Epithelial cell of esophagus (primary cell): ENCODE measurements at regions not wholly inside any gene's neighbourhood (a gene's known extent, or its start where the extent isn't known, plus 50 kb on each side); places are given as distances from the start of the nearest gene placed in this dataset.

ENCODE experiments used
- DNase-seq: peaks from one replicate; pipeline ENCODE4 v3.0.0; 2010; ENCODE audit warnings: low read depth
- H3K4me3 ChIP-seq: 2 replicates; pipeline ENCODE4 v1.5.1; 2011; ENCODE audit warnings: mild to moderate bottlenecking, low read length, control low read depth
- TF ChIP-seq, protein P1 (sequence below): IDR thresholded peaks from 2 replicates; pipeline ENCODE4 v1.5.1; 2011; ENCODE audit warnings: low read depth, mild to moderate bottlenecking, low read length, control low read depth, inconsistent platforms; ENCODE audit not compliant: insufficient read depth; ENCODE audit errors: missing control alignments

DNA sequence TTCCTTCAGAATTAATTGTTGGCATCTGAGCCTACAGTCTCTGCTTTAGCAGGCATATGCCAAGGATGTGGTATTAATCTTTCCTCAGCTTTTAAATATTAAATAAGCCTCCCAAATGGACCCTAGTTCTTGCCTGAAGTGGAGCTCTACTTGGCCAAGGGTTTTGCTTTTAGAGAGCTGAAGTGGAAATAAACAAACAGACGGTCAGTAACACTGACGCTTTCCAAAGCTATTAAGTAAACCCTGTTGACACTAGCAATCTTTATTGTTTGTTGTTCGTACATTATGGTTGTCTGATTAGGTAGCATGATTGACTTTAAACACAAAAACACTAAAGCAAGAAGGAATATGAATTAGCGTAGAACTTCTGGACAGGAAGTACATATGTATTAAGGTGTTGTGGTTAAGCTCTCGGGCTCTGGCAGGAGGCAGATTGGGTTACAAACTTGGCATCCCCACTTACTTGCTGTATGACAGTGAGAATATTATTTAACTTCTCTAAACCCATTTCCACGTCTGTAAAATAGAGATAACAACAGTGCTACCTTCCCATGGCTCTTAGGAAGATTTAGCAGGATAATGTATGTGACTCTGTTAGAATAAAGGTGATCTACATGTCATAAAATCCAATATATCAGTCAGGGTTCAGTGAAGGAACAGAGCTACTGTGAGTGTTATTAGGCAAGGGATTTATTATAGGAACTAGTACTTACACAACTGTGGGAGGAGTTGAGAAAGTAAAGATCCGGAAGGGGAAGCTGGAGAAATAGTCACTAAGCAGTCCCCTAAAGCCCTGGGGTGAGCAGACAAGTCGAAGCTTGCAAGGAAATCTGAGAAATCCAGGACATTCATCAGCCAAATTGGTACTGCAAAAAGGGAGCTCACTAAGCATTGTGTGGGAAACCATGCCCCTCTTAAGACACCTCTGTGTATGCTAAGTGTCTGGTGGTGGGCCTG, 92.2 kb upstream of the ATF7IP start:
- H3K4me3 ChIP-seq, result peak overlapping the region; percentile 14
- TF ChIP-seq, protein P1, sequence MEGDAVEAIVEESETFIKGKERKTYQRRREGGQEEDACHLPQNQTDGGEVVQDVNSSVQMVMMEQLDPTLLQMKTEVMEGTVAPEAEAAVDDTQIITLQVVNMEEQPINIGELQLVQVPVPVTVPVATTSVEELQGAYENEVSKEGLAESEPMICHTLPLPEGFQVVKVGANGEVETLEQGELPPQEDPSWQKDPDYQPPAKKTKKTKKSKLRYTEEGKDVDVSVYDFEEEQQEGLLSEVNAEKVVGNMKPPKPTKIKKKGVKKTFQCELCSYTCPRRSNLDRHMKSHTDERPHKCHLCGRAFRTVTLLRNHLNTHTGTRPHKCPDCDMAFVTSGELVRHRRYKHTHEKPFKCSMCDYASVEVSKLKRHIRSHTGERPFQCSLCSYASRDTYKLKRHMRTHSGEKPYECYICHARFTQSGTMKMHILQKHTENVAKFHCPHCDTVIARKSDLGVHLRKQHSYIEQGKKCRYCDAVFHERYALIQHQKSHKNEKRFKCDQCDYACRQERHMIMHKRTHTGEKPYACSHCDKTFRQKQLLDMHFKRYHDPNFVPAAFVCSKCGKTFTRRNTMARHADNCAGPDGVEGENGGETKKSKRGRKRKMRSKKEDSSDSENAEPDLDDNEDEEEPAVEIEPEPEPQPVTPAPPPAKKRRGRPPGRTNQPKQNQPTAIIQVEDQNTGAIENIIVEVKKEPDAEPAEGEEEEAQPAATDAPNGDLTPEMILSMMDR, result no peak
- peak; percentile 96 for DNase-seq

DNA sequence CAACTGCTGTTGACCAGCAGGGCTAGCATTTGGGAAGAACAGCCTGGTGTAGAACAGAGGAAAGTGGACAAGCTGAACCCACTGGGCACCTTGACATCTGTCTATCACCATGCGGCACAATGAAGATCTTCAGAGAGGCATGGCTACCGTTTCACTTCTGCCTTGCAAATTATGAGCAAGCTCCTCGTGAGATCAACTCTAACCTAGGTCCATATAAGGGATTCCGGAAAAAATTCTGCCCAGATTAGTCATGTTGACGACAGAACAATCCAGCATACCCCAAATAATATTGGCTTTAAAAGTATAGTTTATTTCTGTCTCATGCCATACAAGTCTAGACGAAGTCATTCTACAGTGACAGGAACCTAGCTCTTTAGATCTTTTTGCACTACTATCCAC, 91.6 kb upstream of the ATF7IP start:
- H3K4me3 ChIP-seq, result peak overlapping the region; percentile 14
- peak; percentile 79 for DNase-seq
- TF ChIP-seq, protein P1, result no peak

GRCh38 chr12:14275111-14275510, 90.4 kb upstream of the ATF7IP start:
- no peak for DNase-seq
- H3K4me3 ChIP-seq, result no peak overlapping the region
- TF ChIP-seq, protein P1, result no peak

GRCh38 chr12:14275886-14276285, 89.6 kb upstream of the ATF7IP start:
- no peak overlapping the region for H3K4me3 ChIP-seq
- TF ChIP-seq, protein P1, result no peak
- DNase-seq, result no peak

- TF ChIP-seq, protein P1, result no peak
- no peak overlapping the region for H3K4me3 ChIP-seq
- no peak for DNase-seq
These were observed 87.1 kb upstream of the ATF7IP start for GRCh38 chr12:14278294-14278953.

- TF ChIP-seq, protein P1, result no peak
- no peak for DNase-seq
- H3K4me3 ChIP-seq, result no peak overlapping the region
These were observed 85.6 kb upstream of the ATF7IP start for GRCh38 chr12:14279845-14280244.
